Kidney (tissue), 13 donors: ENCODE measurements at regions not wholly inside any gene's neighbourhood (a gene's known extent, or its start where the extent isn't known, plus 50 kb on each side); places are given as distances from the start of the nearest gene placed in this dataset.

Experiments
- DNase-seq, 5 donors: peaks; one replicate each; pipeline ENCODE4 v3.0.0-alpha.2; 2013 to 2020
- FAIRE-seq: peaks from 2 replicates; lab custom pipeline; 2012; peaks lifted over from hg19 to GRCh38; lab: Jason Lieb, UNC
- H3K27ac ChIP-seq, 2 donors: one replicate each; pipeline ENCODE4 v1.7.0; 2013; ENCODE audit warnings: low read depth in 2 of 2, low read length in 2 of 2, inconsistent platforms in 1 of 2
- H3K27me3 ChIP-seq: one replicate; pipeline ENCODE4 v1.7.1; 2013; ENCODE audit warnings: low read length, inconsistent platforms; ENCODE audit not compliant: control insufficient read depth, insufficient read depth
- H3K36me3 ChIP-seq, 3 donors: one replicate each; pipeline versions ENCODE4 v1.7.0 to v1.7.1; 2013; ENCODE audit warnings: low read length in 3 of 3, control low read depth in 1 of 3, inconsistent platforms in 1 of 3; ENCODE audit not compliant: insufficient read depth in 3 of 3, control insufficient read depth in 2 of 3
- H3K4me1 ChIP-seq, 3 donors: one replicate each; pipeline versions ENCODE4 v1.7.0 to v1.7.1; 2013; ENCODE audit warnings: low read length in 3 of 3, inconsistent platforms in 1 of 3, low read depth in 1 of 3; ENCODE audit not compliant: control insufficient read depth in 2 of 3, insufficient read depth in 2 of 3
- H3K4me3 ChIP-seq, 3 donors: one replicate each; pipeline versions ENCODE4 v1.7.0 to v1.8.1; 2013; ENCODE audit warnings: low read length in 3 of 3, control low read depth in 1 of 3, inconsistent platforms in 1 of 3
- H3K9ac ChIP-seq, 3 donors: one replicate each; pipeline versions ENCODE4 v1.7.0 to v1.7.1; 2013; ENCODE audit warnings: low read length in 3 of 3, control low read depth in 1 of 3, inconsistent platforms in 1 of 3
- H3K9me3 ChIP-seq, 3 donors: one replicate each; pipeline versions ENCODE4 v1.7.0 to v1.7.1; 2013; ENCODE audit warnings: low read length in 3 of 3, control low read depth in 1 of 3, inconsistent platforms in 1 of 3; ENCODE audit not compliant: control insufficient read depth in 2 of 3, insufficient read depth in 1 of 3
- CTCF ChIP-seq: IDR thresholded peaks from 3 replicates; pipeline ENCODE4 v1.5.1; 2012; ENCODE audit warnings: mild to moderate bottlenecking, moderate library complexity, borderline replicate concordance; ENCODE audit not compliant: insufficient read depth; ENCODE audit errors: extremely low read depth
- intact Hi-C: fragments of 100-400 bp; cut with DNase I; formaldehyde crosslinking; loops from one replicate; pipeline ENCODE4 v1.11.1; 2022
- donor health status: control.
- donor health status: control.
- donor health status: control.
- donor health status: control.
- donor health status: control.
- donor health status: DM: yes; HTN: yes; CAD: no.
- donor health status: Normal renal cell carcinoma (clear cell type).

GRCh38 chr3:137081711-137082110, 123.9 kb downstream of the IL20RB start:
- intact Hi-C loops = no loop called here
- TF ChIP-seq CTCF = no peak
- no peak for DNase-seq

DNA sequence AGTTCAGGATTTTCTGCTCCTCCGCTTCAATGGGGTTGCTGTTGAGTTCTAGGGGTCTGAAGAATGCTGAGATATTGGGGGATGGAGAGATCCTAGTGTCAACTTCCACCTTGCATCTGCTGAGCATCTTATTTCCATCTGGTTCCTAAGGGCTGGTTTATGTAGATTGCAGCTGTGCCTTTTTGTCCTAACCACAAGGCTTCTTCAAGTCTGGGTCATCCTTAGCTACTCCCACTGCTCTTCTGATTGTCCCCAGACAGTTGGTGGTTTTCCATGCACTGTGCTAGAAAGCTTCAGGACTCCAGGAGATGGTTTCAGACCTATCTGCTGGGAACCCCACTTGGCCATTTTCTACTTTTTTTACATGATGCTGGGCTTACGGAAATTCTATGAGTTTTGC, 125.0 kb downstream of the IL20RB start:
- H3K36me3 ChIP-seq = no peaks in the 10 kb centered on the region
- FAIRE-seq (no peak), DNase-seq (no peak)
- TF ChIP-seq CTCF = no peak
- H3K27me3 ChIP-seq = no peaks in the 10 kb centered on the region
- intact Hi-C loops = no loop called here
- H3K27ac ChIP-seq = no peak overlapping the region
- no peak overlapping the region for H3K4me3 ChIP-seq
- no peaks in the 10 kb centered on the region for H3K4me1 ChIP-seq
- H3K9ac ChIP-seq = no peak overlapping the region
- H3K9me3 ChIP-seq = peaks cover 0 to 2% (median 0%) of the 10 kb centered on the region in 3 donors

More at GRCh38 chr3:137081711-137082110, 123.9 kb downstream of the IL20RB start:
- no peak for FAIRE-seq
- Histone ChIP-seq H3K27ac (no peak overlapping the region), H3K4me3 (no peak overlapping the region), H3K9ac (no peak overlapping the region), H3K4me1 (no peaks in the 10 kb centered on the region), H3K36me3 (no peaks in the 10 kb centered on the region), H3K27me3 (no peaks in the 10 kb centered on the region), H3K9me3 (peaks cover 0 to 2% (median 0%) of the 10 kb centered on the region in 3 donors)

DNA sequence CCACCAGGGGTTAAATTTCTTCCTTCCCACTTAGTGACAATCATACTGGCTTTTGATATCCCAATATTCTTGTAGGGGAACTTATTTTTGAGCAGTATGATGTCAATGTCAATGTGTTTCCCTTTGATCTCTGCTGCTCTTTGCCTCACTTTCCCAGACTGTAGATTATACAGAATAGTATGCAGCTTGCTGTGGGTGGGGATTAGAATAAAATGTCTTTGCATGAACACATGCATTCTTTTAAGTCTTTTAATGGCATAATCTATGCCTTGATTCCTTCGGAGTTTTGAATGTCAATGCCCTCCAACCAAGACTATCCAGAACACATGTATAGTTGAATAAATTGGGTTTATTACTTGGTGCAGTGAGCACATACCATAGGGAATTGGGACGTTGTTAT, 125.5 kb downstream of the IL20RB start:
- Histone ChIP-seq H3K27me3 (no peaks in the 10 kb centered on the region), H3K36me3 (no peaks in the 10 kb centered on the region), H3K9ac (no peak overlapping the region), H3K4me3 (no peak overlapping the region), H3K4me1 (no peaks in the 10 kb centered on the region), H3K27ac (no peak overlapping the region), H3K9me3 (no peaks in the 10 kb centered on the region)
- TF ChIP-seq CTCF = no peak
- FAIRE-seq (no peak), DNase-seq (no peak)
- intact Hi-C loops = no loop called here

- intact Hi-C loops = no loop called here
- DNase-seq = no peak
Measured at GRCh38 chr3:137084586-137084985, 126.8 kb downstream of the IL20RB start.

More at GRCh38 chr3:137084586-137084985, 126.8 kb downstream of the IL20RB start:
- no peaks in the 10 kb centered on the region for H3K27me3 ChIP-seq
- H3K4me3 ChIP-seq = no peak overlapping the region
- no peak overlapping the region for H3K27ac ChIP-seq
- H3K9ac ChIP-seq = no peak overlapping the region
- H3K36me3 ChIP-seq = no peaks in the 10 kb centered on the region
- no peak for FAIRE-seq
- no peaks in the 10 kb centered on the region for H3K9me3 ChIP-seq
- H3K4me1 ChIP-seq = no peaks in the 10 kb centered on the region
- no peak for TF ChIP-seq CTCF
